ENCODE measurements at regions not wholly inside any gene's neighbourhood (a gene's known extent, or its start where the extent isn't known, plus 50 kb on each side); places are given as distances from the start of the nearest gene placed in this dataset.

GRCh38 chr1:64318428-64318827 is 115.0 kb downstream of the UBE2U start:
- no peak for DNase-seq (ENCODE audit: low read depth in 1 of 2, low spot score in 1 of 2)
- no peak for TF ChIP-seq JUND (IDR thresholded peaks at IDR 0.05; ENCODE audit: low read depth)
- in situ Hi-C loops (cut with HindIII; ENCODE audit: low pct_unique_long_range_greater_than_20kb, low sequenced_read_pairs), result no loop called here

- no peak for TF ChIP-seq JUND (IDR thresholded peaks at IDR 0.05; ENCODE audit: low read depth)
- in situ Hi-C loops (cut with HindIII; ENCODE audit: low pct_unique_long_range_greater_than_20kb, low sequenced_read_pairs), result no loop called here
- no peak for DNase-seq (ENCODE audit: low read depth in 1 of 2, low spot score in 1 of 2)
Measured at GRCh38 chr1:64320007-64320406, 116.6 kb downstream of the UBE2U start.

DNA sequence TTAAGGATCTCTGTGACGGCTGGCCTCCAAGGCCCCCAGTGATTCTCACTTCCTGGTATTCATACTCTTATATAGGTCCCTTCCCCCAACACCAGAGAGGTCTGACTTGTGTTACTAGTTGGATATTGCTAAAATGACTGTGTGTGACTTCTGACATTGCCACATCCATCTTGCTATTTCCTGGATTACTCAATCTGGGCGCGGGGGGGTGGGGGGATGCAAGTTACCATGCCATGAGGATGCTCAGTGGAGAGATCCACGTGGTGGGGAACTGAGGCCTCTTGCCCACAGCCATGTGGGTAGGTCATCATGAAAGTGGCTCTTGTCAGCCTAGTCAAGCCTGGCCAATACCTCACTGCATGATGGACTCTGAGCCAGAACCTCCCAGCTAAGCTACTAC is 117.0 kb downstream of the UBE2U start:
- in situ Hi-C loops (cut with HindIII; ENCODE audit: low pct_unique_long_range_greater_than_20kb, low sequenced_read_pairs), result no loop called here
- TF ChIP-seq JUND (IDR thresholded peaks at IDR 0.05; ENCODE audit: low read depth), result no peak
- DNase-seq (ENCODE audit: low read depth in 1 of 2, low spot score in 1 of 2), result no peak

DNA sequence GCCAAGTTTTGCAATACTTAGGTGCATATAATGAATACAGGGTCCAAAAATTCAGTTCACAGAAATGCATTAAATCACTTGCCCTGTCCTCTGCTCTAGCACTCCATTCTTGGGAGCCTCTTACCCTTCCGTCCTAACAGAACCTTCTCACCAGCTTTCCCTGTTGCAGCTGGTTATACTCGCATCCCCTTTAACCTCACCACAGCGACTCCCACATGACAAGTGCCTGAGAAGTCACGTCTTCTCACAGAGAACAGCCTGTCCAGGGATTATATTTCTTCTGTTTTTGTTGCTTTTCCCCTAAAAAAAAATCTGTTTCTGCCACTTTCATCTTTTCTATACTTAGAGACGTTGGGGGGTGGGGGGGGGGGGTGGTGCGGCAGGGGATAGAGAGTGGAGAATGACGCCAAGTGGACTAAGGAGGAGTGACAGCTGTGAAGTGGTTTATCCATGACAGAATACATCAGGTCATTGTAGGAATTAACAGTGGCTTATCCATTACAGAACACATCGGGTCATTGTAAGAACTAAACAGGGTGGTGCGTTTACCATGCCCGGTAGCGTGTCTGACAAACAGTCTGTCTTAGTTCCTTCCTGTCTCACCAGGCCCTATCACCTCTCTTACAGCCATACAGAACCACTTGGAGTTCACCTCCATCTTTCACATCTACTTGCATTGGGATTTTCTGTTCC is 117.6 kb downstream of the UBE2U start:
- in situ Hi-C loops (cut with HindIII; ENCODE audit: low pct_unique_long_range_greater_than_20kb, low sequenced_read_pairs), result no loop called here
- no peak for TF ChIP-seq JUND (IDR thresholded peaks at IDR 0.05; ENCODE audit: low read depth)
- DNase-seq (ENCODE audit: low read depth in 1 of 2, low spot score in 1 of 2), result no peak

DNA sequence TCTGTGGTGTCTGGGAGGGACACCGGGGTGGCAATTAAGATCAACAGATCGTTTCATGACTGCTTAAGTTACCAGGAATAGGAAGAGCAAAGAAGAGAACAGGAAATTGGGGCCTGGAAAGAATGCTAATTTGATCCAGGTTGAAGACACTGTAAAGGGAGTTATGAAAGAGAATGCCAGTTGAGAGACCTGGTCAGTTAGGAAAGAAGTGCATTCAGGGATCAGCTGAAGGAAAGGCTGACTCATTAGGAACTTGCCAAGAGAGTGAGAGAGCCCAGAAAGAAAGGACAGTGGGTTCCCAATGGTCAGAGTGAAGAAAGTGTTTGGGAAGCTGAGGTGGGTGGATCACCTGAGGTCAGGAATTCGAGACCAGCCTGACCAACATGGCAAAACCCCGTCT is 119.6 kb downstream of the UBE2U start:
- TF ChIP-seq JUND (IDR thresholded peaks at IDR 0.05; ENCODE audit: low read depth), result no peak
- no peak for DNase-seq (ENCODE audit: low read depth in 1 of 2, low spot score in 1 of 2)
- in situ Hi-C loops (cut with HindIII; ENCODE audit: low pct_unique_long_range_greater_than_20kb, low sequenced_read_pairs), result no loop called here

GRCh38 chr1:64323882-64324281 is 120.5 kb downstream of the UBE2U start:
- no peak for DNase-seq (ENCODE audit: low read depth in 1 of 2, low spot score in 1 of 2)
- in situ Hi-C loops (cut with HindIII; ENCODE audit: low pct_unique_long_range_greater_than_20kb, low sequenced_read_pairs), result no loop called here
- TF ChIP-seq JUND (IDR thresholded peaks at IDR 0.05; ENCODE audit: low read depth), result no peak

- TF ChIP-seq JUND (IDR thresholded peaks at IDR 0.05; ENCODE audit: low read depth), result no peak
- in situ Hi-C loops (cut with HindIII; ENCODE audit: low pct_unique_long_range_greater_than_20kb, low sequenced_read_pairs), result no loop called here
Measured at GRCh38 chr1:64325856-64326255, 122.4 kb downstream of the UBE2U start.

GRCh38 chr1:64327119-64327518 is 123.7 kb downstream of the UBE2U start:
- in situ Hi-C loops (cut with HindIII; ENCODE audit: low pct_unique_long_range_greater_than_20kb, low sequenced_read_pairs), result no loop called here
- DNase-seq (ENCODE audit: low read depth in 1 of 2, low spot score in 1 of 2), result no peak
- TF ChIP-seq JUND (IDR thresholded peaks at IDR 0.05; ENCODE audit: low read depth), result no peak

More at GRCh38 chr1:64325856-64326255, 122.4 kb downstream of the UBE2U start:
- no peak for DNase-seq (ENCODE audit: low read depth in 1 of 2, low spot score in 1 of 2)

DNA sequence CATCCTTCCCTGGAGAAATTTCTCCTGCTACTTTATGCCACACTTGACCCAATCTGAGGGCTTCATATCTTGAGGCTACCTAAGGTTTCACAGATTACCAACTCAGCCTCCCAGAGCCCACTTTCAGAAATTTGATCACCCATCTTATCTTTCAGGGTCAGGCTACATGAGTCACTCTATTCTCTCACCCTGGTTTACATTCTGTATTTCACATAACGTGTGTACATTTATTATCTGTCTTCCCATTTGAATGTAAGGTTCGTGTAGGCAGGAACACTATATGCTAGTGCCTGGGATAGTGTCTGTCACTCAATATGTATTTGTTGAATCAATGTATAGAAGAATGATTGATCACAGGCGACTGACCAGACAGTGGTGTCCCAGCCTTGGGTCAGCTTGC is 124.8 kb downstream of the UBE2U start:
- TF ChIP-seq JUND (IDR thresholded peaks at IDR 0.05; ENCODE audit: low read depth), result no peak
- DNase-seq (ENCODE audit: low read depth in 1 of 2, low spot score in 1 of 2), result no peak
- in situ Hi-C loops (cut with HindIII; ENCODE audit: low pct_unique_long_range_greater_than_20kb, low sequenced_read_pairs), result no loop called here

- no peak for TF ChIP-seq JUND (IDR thresholded peaks at IDR 0.05; ENCODE audit: low read depth)
- no peak for DNase-seq (ENCODE audit: low read depth in 1 of 2, low spot score in 1 of 2)
- in situ Hi-C loops (cut with HindIII; ENCODE audit: low pct_unique_long_range_greater_than_20kb, low sequenced_read_pairs), result no loop called here
Measured at GRCh38 chr1:64330839-64331238, 127.4 kb downstream of the UBE2U start.

- DNase-seq (ENCODE audit: low read depth in 1 of 2, low spot score in 1 of 2), result no peak
- in situ Hi-C loops (cut with HindIII; ENCODE audit: low pct_unique_long_range_greater_than_20kb, low sequenced_read_pairs), result no loop called here
- no peak for TF ChIP-seq JUND (IDR thresholded peaks at IDR 0.05; ENCODE audit: low read depth)
Measured at GRCh38 chr1:64335636-64336035, 132.2 kb downstream of the UBE2U start.

DNA sequence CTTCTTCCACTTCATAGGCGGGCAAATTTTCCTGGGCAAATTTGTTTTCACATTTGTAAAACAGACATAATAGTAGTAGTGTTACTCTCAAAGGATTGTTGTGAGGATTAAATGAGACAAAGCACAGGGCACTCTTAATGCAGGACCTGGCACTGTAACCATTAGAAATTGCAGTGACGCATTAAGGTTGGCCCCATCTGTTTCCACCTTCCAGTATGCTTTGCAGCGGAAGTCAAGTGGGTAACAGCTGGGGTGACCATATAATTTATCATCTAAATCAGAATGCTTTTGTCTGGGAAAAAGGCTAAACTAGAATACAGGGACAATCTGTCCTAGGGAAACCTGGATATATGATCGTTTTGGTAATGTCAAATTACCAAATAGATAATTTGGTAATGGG is 132.5 kb upstream of the CACHD1 start:
- no peak for TF ChIP-seq JUND (IDR thresholded peaks at IDR 0.05; ENCODE audit: low read depth)
- in situ Hi-C loops (cut with HindIII; ENCODE audit: low pct_unique_long_range_greater_than_20kb, low sequenced_read_pairs), result no loop called here
- no peak for DNase-seq (ENCODE audit: low read depth in 1 of 2, low spot score in 1 of 2)

DNA sequence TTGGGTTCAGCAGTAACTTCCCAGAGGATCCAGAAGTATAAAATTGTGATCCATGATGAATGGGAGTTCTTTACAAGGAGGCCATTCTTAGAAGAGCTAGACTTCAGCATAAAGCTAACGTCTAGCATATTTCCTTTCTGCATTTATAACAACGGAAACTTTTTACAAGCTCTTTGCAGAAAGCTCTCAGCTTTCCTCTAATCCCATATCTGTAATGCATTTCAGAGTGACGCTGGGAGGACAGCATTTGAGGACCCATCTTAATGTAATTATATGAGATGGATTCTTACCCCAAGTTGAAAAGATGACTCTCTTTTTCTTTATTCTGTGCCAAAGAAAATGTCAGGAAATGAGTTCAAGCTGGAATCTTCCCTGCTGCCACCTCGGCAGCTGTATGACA is 132.0 kb upstream of the CACHD1 start:
- no peak for TF ChIP-seq JUND (IDR thresholded peaks at IDR 0.05; ENCODE audit: low read depth)
- no peak for DNase-seq (ENCODE audit: low read depth in 1 of 2, low spot score in 1 of 2)
- in situ Hi-C loops (cut with HindIII; ENCODE audit: low pct_unique_long_range_greater_than_20kb, low sequenced_read_pairs), result no loop called here

- no peak for TF ChIP-seq JUND (IDR thresholded peaks at IDR 0.05; ENCODE audit: low read depth)
- in situ Hi-C loops (cut with HindIII; ENCODE audit: low pct_unique_long_range_greater_than_20kb, low sequenced_read_pairs), result no loop called here
- DNase-seq (ENCODE audit: low read depth in 1 of 2, low spot score in 1 of 2), result no peak
Measured at GRCh38 chr1:64340361-64340760, 129.6 kb upstream of the CACHD1 start.

All from T47D (cell line).